Transverse colon (tissue), 3 donors: ENCODE measurements at regions not wholly inside any gene's neighbourhood (a gene's known extent, or its start where the extent isn't known, plus 50 kb on each side); places are given as distances from the start of the nearest gene placed in this dataset.

Experiments used
- CTCF ChIP-seq, 5 experiments: fragments of 200-600 bp in 3 of 5; fragments of 450-650 bp in 2 of 5; sonication (generic) in 3 of 5; IDR thresholded peaks; 1 replicate in 2 of 5; 2 replicates in 3 of 5; pipeline ENCODE4 v1.5.1; 2016 to 2017; ENCODE audit warnings: antibody characterized with exemption in 5 of 5, inconsistent platforms in 3 of 5, mild to moderate bottlenecking in 2 of 5, moderate library complexity in 1 of 5
- EP300 ChIP-seq: sonication (generic); formaldehyde crosslinking; IDR thresholded peaks from one replicate; pipeline ENCODE4 v1.6.1; 2017; ENCODE audit warnings: antibody characterized with exemption, low read depth

GRCh38 chr7:80313067-80313626, 178.5 kb downstream of the GNAI1 start:
- TF ChIP-seq CTCF (IDR thresholded peaks at IDR 0.05) = no peak
- TF ChIP-seq EP300 = no peak
